ENCODE measurements at regions not wholly inside any gene's neighbourhood (a gene's known extent, or its start where the extent isn't known, plus 50 kb on each side); places are given as distances from the start of the nearest gene placed in this dataset.
"Not testable (repeated sequence)": the region's sequence is repeated elsewhere in the genome, so short reads cannot be mapped to it uniquely, and the experiment has no call there.

GRCh38 chr3:64806668-64807605 is 119.1 kb upstream of the ADAMTS9 start:
- DNase-seq (ENCODE audit: low spot score), result no peak

GRCh38 chr3:64805978-64806377 is 118.2 kb upstream of the ADAMTS9 start:
- no peak for DNase-seq (ENCODE audit: low spot score)

- DNase-seq (ENCODE audit: low spot score), result no peak
Measured at GRCh38 chr3:64805248-64805647, 117.4 kb upstream of the ADAMTS9 start.

- no peak for DNase-seq (ENCODE audit: low spot score)
Measured at GRCh38 chr3:64803469-64803868, 115.7 kb upstream of the ADAMTS9 start.

GRCh38 chr3:64802460-64802859 is 114.7 kb upstream of the ADAMTS9 start:
- no peak for DNase-seq (ENCODE audit: low spot score)

GRCh38 chr3:64801856-64802255 is 114.1 kb upstream of the ADAMTS9 start:
- no peak for DNase-seq (ENCODE audit: low spot score)

- no peak for DNase-seq (ENCODE audit: low spot score)
Measured at GRCh38 chr3:64799606-64800005, 111.8 kb upstream of the ADAMTS9 start.

- no peak for DNase-seq (ENCODE audit: low spot score)
Measured at GRCh38 chr3:64798316-64798715, 110.5 kb upstream of the ADAMTS9 start.

GRCh38 chr3:64796607-64797399 is 109.0 kb upstream of the ADAMTS9 start:
- no peak for DNase-seq (ENCODE audit: low spot score)

GRCh38 chr3:64792445-64792844 is 104.6 kb upstream of the ADAMTS9 start:
- no peak for DNase-seq (ENCODE audit: low spot score)

GRCh38 chr3:64789111-64789510 is 101.3 kb upstream of the ADAMTS9 start:
- DNase-seq (ENCODE audit: low spot score), result no peak

GRCh38 chr3:64783200-64783599 is 95.4 kb upstream of the ADAMTS9 start:
- no peak for DNase-seq (ENCODE audit: low spot score)

GRCh38 chr3:64780923-64781322 is 93.1 kb upstream of the ADAMTS9 start:
- not testable (repeated sequence) for DNase-seq (ENCODE audit: low spot score)

GRCh38 chr3:64773137-64773536 is 85.3 kb upstream of the ADAMTS9 start:
- no peak for DNase-seq (ENCODE audit: low spot score)

GRCh38 chr3:64766440-64766839 is 78.6 kb upstream of the ADAMTS9 start:
- peak; percentile 3 for DNase-seq (ENCODE audit: low spot score)

- DNase-seq (ENCODE audit: low spot score), result peak; percentile 3
Measured at GRCh38 chr3:64765947-64766346, 78.1 kb upstream of the ADAMTS9 start.

GRCh38 chr3:64764386-64764929 is 76.7 kb upstream of the ADAMTS9 start:
- no peak for DNase-seq (ENCODE audit: low spot score)

GRCh38 chr3:64763980-64764379 is 76.2 kb upstream of the ADAMTS9 start:
- DNase-seq (ENCODE audit: low spot score), result no peak

- DNase-seq (ENCODE audit: low spot score), result no peak
Measured at GRCh38 chr3:64761729-64762128, 73.9 kb upstream of the ADAMTS9 start.

- no peak for DNase-seq (ENCODE audit: low spot score)
Measured at GRCh38 chr3:64760258-64760657, 72.5 kb upstream of the ADAMTS9 start.

- no peak for DNase-seq (ENCODE audit: low spot score)
Measured at GRCh38 chr3:64759811-64760210, 72.0 kb upstream of the ADAMTS9 start.

- DNase-seq (ENCODE audit: low spot score), result no peak
Measured at GRCh38 chr3:64756398-64756986, 68.7 kb upstream of the ADAMTS9 start.

Measured in globus pallidus (tissue), 1 donor.